ENCODE measurements at regions not wholly inside any gene's neighbourhood (a gene's known extent, or its start where the extent isn't known, plus 50 kb on each side); places are given as distances from the start of the nearest gene placed in this dataset.
"Not testable (repeated sequence)": the region's sequence is repeated elsewhere in the genome, so short reads cannot be mapped to it uniquely, and the experiment has no call there.

DNA sequence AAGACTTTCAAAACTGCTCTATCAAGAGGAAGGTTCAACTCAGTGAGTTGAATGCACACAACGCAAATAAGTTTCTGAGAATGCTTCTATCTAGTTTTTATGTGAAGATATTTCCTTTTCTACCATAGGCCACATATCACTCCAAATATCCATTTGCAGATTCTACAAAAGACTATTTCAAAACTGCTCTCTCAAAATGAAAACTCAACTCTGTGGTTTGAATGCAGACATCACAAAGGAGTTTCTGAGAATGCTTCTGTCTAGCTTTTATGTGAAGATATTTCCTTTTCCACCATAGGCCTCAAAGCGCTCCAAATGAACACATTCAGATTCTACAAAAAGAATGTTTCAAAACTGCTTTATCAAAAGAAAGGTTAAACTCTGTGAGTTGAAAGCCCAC is 1093.1 kb upstream of the DEFB115 start:
- DNase-seq, result not testable (repeated sequence)

DNA sequence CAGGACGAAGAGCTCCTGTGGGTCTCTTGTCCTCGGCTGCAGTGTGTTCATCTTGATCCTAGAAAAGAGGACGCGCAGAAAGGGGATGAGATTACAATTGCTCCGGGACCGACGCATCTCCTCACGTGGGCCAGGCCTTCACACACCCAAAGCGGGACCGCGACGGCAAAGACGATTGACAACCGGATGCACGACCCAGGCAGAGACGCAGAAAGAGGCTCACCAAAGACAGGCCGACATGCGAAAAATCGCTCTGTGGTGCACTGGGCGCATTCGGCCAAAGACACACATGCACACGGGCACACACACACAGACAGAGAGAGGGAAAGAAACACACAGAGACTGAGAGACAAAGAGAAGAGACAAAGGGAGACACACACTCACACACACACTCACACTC is 1089.9 kb upstream of the DEFB115 start:
- DNase-seq, result no peak

DNA sequence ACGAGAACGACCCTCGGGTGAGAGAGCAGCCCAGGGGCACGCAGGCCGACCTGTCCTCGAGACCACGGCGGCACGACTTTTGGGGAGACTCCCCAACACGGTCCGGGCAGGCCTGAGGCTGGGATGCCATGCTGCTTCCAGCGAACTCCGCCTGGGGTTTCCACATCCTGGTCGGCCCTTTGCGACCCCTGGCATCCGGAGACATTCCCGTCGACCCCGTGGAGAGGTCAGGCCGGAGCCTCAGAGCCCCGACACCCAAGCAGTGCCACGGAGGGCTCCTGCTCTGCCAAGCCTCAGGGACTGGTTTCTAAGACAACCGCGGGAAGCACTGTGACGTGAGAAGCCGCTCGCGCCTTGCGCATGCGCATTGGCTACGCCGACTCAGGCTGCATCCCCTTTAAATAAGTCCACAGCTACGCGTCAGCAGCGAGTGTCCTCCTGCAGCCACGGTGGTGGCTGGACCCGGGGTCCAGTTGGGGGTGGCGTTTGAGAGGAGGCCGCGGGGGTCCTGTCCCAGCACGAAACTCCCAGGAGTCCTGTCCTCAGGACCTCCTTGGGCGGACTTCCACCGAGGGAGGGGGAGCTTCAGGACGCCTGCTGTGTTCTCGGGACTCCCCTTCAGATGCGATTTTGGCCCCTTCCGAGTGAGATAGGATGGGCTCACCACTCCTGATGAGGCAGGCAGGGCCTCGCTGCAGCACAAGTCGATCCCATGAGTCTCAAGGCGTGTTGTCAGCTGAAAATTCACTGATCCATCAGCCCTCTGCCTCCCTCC is 1089.3 kb upstream of the DEFB115 start:
- DNase-seq, result peak; percentile 38

DNA sequence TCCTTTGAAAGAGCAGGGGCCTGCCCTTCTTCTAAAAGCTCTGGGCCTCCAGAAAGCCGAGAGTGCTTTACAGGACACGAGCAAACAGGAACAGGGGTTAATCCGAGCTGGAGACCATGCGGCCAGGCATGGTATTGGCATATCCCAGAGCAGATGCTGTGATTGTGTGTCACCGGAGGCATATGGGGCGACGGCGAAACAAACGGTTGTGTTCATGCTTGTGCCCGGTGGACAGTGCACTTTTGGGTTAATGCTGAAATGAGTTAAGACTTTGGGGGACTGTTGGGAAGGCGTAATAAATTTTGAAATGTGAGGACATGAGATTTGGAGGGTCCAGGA is 1088.7 kb upstream of the DEFB115 start:
- DNase-seq, result no peak

DNA sequence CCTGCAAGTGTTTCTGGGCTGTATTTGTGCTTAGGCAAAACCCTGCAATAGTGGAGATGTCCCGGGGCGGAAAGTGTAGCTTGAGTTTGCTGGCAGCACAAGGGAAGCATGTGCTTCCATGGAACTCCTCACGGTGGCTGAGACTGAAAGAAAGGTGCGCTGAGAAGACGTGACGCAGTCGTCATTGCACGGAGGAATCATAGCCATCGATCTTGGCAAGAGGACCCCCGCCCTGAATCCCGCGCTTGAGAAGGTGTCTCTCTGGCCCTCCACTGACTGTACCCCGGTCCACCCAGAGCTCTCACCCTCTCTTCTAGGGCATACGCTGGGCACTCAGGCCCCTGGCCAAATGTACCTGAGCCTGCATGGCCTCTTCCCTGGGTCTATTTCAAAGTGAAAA is 1081.8 kb upstream of the DEFB115 start:
- no peak for DNase-seq

DNA sequence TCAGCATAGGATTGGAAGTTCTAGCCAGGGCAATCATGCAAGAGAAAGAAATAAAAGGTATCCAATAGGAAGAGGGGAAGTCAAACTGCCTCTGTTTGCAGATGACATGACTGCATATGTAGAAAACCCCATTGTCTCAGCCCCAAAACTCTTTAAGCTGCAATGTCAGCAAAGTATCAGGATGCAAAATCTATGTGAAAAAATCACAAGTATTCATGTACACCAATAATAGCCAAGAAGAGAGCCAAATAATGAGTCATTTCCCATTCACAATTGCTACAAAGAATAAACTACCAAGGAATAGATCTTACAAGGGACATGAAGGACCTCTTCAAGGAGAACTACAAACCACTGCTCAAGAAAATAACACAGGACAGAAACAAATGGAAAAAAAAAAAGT is 1074.3 kb upstream of the DEFB115 start:
- DNase-seq, result not testable (repeated sequence)

DNA sequence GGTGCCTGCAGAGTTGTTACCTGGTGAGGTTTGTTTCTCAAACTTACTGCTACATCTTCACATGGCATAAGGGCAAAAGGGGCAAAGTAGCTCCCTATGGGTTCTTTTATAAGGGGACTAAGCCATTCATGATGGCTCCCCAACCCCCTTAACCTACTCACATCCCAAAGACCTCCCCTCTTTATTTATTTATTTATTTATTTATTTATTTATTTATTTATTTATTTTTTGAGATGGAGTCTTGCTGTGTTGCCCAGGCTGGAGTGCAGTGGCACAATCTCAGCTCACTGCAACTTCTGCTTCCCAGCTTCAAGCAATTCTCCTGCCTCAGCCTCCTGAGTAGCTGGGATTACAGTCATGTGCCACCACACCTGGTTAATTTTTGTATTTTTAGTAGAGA is 1065.7 kb upstream of the DEFB115 start:
- not testable (repeated sequence) for DNase-seq

DNA sequence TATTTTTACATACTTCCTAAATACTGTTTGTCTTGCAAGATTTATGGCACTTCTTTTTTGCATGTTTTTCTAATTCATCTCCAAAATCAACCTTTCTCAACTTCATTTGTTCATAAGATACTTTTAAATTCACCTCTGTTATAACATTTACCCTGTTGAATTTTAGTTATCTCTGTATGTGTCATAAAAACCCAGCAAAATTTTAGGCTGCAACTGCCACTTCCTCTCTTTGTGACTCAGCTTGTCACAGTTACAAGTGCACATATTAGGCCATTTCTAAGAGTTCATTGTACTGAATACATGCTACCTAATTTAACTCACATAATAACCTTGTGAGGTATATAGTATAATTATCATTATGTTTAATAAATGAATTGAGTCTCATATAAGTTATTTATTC is 1023.0 kb upstream of the DEFB115 start:
- not testable (repeated sequence) for DNase-seq

DNA sequence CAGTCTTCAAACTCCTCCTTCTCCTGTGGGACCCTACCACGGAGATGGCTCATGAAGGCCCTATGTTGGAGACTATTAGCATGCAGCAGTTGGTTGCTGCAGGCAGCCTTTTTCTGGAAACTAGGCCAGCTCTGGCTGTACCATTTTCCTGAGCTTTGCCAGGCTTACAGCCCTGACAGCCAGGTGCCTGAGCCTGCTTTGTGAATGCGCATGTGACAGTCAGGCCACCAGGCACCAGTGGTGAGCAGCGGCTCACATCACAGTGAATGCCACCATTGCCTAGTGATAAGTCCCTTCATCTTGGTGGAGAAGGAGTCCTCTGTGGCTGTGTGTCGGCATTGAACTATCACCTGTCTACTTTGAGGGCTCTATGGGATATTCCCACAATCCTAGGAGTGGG is 982.4 kb upstream of the DEFB115 start:
- not testable (repeated sequence) for DNase-seq

DNA sequence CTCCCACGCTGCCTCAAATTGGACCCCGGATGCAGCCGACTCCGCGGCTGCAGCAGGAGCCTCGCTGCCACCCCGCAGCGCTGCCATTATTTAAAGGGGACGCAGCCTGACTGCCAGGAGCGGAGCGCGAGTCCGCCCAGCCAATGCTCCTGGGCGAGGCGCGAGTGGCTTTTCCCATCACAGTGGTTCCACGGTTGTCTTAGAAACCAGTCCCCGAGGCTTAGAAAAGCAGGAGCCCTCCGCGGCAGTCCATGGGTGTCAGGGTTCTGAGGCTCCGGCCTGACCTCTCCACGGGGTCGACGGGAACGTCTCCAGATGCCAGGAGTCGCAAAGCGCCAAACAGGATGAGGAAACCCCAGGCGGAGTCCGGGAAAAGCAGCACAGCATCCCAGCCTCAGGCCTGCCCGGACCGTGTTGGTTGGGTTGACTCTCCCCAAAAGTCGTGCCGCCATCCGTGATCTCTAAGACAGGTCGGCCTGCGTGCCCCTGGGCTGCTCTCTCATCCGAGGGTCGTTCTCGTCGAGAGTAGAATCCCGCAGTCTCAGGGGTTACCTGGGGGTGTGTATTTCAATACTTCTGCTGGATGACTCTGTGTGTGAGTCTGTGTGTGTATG is 975.8 kb upstream of the DEFB115 start:
- no peak for DNase-seq

DNA sequence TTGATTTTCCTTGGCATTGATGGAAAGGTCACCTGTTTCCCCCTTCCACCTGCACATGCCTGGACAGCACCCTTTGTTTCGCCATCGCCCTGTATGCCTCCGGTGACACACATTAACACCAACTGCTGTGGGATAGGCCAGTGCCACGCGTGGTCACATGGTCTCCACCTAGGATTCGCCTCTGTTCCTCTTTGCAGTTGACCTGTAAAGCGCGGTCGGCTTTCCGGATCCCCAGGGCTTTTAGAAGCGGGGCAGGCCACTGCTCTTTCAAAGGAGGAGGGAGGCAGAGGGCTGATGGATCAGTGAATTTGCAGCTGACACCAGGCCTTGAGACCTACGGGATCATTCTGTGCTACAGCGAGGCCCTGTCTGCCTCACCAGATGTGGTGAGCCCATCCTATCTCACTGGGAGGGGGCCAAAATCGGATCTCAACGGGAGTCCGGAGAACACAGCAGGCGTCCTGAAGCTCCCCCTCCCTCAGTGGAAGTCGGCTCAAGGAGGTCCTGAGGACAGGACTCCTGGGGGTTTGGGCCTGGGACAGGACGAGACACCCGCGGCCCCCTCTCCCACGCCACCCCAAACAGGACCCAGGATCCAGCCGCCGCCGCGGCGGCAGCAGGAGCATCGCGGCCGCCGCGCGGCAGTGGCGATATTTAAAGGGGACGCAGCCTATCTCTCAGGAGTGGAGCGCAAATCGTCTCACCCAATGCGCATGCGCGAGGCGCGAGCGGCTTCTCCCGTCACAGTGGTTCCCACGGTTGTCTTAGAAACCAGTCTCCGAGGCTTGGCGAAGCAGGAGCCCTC is 973.8 kb upstream of the DEFB115 start:
- DNase-seq, result peak; percentile 79

DNA sequence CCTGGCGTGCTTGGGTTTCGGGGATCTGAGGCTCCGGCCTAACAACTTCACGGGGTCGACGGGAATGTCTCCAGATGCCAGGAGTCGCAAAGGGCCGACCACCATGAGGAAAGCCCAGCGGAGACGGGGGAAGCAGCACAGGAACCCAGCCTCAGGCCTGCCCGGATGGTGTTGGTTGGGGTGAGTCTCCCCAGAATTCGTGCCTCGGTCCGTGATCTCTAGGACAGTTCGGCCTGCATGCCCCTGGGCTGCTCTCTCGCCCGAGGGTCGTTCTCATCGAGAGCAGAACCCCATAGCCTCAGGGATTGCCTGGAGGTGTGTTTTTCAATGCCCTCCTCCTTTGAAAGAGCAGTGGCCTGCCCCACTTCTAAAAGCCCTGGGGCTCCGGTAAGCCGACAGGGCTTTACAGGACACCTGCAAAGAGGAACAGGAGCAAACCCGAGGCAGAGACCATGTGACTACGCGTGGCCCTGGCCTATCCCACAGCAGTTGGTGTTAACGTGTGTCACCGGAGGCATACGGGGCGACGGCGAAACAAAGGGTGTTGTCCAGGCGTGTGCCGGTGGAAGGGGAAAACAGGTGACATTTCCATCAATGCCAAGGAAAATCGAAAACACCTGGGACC is 973.1 kb upstream of the DEFB115 start:
- DNase-seq, result no peak

DNA sequence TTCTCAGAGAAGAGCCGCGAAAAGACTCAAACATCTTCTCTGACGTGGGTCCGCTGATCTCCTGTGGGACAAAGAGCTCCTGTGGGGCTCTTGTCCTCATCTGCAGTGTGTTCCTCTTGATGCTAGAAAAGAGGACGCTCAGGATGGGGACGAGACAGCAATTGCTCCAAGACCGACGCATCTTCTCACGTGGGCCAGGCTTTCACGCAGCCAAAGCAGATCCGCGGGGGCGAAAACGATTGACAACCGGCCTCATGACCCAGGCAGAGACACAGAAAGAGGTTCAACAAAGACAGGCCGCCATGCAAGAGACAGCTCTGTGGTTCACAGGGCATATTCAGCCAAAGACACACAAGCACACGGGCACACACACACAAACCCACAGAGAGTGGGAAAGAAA is 971.8 kb upstream of the DEFB115 start:
- DNase-seq, result no peak

DNA sequence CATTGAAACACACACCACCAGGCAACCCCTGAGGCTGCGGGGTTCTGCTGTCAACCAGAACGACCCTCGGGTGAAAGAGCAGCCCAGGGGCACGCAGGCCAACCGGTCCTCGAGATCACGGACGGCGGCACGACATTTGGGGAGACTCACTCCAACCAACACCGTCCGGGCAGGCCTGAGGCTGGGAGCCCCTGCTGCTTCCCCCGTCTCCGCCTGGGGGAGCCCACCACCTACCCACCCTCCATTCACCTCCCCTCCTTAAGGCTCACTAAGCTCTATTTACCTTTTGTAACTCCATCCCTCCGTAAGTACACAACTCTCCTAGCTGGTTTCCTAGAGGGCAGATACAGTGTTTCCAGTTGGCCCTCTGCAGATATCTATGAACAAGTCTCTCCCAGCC is 971.3 kb upstream of the DEFB115 start:
- DNase-seq, result no peak

DNA sequence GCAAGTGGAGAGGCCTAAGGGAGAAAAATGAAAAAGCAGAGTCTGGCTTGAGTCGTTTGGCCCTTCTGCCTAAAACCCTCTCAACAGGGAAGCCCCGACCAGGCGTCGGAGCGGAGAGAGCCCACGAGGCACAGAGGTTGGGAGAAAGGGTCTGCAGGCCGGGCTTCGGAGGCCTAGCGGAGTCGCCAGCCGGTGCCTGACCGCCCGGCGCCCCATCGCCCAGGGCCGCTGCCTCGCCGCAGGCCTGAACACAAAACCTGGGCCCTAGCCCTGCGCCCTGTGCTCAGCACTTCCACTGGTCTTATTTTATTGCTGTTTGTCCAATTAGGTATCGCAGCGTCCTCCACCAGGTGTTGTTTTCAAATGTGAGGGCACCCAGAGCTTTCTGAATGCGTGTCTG is 970.0 kb upstream of the DEFB115 start:
- DNase-seq, result not testable (repeated sequence)

DNA sequence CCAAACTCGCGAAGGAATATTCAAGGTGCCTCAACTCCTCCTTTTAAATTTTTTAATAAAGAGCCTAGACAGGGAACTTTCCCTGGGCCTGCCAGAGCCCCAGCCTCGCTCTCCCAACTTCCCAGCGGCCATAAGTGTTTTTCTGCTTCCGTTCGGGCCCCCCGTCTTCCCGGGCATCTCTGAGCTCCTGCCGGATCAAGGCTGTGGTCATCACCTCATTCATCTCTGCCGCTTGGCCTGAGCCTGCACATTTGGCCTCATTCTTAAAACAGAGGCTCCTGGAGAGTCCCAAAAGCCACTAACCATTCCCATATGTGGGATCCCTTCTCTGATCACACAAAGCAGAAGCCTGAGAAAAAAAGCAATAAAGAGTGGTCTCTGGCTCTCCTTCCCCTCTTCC is 969.1 kb upstream of the DEFB115 start:
- no peak for DNase-seq

DNA sequence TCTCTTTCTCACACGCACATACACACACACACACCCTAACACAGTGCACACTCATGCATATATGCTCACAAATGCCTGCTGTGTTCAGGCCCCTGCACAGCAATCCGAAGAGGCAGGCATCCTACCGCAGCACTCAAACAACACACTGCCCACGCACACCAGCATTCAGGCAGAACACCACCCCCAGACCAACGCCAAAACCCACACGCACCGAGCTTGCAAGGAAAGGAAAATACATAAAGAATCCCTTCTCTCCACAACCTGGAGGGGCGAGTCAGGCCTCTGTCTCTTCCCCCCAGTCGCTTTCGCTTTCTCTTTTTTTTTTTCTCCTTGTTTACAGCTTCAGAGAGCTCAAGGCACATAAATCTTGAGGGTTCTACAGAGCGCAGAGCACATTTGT is 968.4 kb upstream of the DEFB115 start:
- DNase-seq, result not testable (repeated sequence)

DNA sequence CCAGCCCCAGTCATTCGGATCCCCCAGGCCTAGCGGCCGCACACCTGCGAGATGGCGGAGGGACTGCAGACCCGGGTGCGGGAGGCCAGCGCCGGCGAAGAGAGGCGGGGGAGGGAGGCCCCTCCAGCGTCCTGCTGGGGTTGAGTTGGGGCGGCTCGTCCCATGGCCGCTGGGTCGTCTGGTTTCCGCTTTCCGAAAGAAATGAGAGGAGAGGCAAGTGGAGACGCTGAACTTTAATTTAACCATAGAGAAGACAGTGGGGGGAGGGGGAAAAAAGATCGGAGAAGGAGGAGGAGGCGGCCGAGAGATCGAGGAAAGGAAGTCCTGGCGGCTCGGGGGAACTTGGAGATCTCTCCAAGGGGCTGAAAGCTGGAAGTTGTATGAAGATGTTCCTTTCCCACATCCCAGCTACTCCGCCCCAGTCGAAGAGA is 967.7 kb upstream of the DEFB115 start:
- DNase-seq, result not testable (repeated sequence)

DNA sequence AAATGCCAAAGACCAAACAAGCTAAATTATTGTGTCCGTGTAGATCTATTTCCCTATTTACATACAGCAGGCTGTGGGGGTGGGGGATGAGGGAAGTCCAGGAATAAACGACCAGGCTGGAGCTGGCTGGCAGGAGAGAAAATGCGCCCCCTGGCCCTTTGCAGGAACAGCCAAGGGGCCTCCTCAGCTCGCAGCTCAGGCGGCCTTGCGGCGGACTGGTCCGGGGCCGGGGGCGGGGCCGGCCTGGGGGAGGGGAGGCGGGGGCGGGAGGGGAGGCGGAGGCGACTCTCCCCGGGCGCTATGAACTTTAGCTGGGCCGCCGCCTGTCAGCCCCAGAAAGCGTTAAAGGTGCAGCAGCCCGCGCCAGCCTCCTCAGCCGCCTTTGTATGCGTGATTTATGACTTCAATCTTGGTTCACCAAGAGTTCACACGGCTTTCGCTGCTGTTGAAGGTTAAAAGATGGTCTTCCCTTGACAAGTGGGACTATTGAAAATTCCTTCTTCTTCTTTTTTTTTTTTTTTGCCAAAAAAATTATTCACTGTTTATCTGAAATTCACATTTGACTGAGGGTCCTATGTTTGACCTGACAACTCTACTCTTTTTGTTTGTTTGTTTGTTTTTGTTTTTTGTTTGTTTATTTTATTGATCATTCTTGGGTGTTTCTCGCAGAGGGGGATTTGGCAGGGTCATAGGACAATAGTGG is 967.0 kb upstream of the DEFB115 start:
- not testable (repeated sequence) for DNase-seq

DNA sequence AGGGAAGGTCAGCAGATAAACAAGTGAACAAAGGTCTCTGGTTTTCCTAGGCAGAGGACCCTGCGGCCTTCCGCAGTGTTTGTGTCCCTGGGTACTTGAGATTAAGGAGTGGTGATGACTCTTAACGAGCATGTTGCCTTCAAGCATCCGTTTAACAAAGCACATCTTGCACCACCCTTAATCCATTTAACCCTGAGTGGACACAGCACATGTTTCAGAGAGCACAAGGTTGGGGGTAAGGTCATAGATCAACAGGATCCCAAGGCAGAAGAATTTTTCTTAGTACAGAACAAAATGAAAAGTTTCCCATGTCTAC is 966.4 kb upstream of the DEFB115 start:
- DNase-seq, result not testable (repeated sequence)

DNA sequence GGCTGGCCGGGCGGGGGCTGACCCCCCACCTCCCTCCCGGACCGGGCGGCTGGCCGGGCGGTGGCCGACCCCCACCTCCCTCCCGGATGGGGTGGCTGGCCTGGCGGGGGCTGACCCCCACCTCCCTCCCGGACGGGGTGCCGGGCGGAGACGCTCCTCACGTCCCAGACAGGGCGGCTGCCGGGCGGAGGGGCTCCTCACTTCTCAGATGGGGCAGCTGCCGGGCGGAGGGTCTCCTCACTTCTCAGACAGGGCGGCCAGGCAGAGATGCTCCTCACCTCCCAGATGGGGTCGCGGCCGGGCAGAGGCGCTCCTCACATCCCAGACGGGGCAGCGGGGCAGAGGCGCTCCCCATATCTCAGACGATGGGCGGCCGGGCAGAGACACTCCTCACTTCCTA is 965.8 kb upstream of the DEFB115 start:
- DNase-seq, result not testable (repeated sequence)

DNA sequence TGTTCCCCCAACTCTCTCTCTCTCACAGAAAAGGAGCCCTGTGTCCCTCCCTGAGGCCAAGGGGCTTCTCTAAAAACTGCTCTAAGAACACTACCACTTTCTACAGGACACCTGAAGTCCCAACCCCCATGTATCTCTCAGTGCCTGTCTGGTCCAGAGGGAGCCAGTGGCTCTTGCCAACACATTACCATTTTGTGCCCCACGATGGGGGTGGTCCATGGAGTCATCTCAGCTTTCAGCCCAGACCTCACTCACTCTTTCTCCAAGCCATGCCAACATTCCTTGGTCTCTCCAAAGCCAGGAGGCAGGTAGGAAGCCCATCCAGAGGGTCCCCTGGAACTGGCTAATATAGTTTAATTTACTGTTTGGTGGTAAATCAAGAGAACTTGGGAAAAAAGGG is 962.1 kb upstream of the DEFB115 start:
- not testable (repeated sequence) for DNase-seq

DNA sequence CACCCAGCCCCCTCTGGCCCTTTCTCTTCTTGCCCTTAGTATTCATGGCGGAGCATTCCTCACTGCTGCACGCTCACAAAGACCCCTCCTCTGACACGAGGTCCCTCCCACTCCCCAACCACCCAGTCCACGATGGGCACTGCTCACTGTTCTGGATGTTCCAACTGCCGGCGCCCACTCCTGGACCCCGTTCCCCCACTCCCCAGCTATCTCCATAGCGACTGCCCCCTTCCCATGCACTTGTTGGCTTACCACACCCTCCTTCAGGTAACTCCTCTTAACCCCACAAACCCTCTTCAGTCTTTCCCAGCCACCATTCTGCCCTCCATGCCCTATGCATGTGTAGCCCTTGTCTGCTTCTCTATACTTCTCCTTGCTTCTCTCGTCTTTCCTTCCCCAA is 961.5 kb upstream of the DEFB115 start:
- DNase-seq, result not testable (repeated sequence)
